Smooth muscle cell of the brain vasculature (primary cell): ENCODE measurements at regions not wholly inside any gene's neighbourhood (a gene's known extent, or its start where the extent isn't known, plus 50 kb on each side); places are given as distances from the start of the nearest gene placed in this dataset.
"Not testable (repeated sequence)": the region's sequence is repeated elsewhere in the genome, so short reads cannot be mapped to it uniquely, and the experiment has no call there.

Experiments
- DNase-seq: peaks from one replicate; pipeline ENCODE4 v3.0.0-alpha.2; 2012; ENCODE audit warnings: low read depth, low spot score

DNA sequence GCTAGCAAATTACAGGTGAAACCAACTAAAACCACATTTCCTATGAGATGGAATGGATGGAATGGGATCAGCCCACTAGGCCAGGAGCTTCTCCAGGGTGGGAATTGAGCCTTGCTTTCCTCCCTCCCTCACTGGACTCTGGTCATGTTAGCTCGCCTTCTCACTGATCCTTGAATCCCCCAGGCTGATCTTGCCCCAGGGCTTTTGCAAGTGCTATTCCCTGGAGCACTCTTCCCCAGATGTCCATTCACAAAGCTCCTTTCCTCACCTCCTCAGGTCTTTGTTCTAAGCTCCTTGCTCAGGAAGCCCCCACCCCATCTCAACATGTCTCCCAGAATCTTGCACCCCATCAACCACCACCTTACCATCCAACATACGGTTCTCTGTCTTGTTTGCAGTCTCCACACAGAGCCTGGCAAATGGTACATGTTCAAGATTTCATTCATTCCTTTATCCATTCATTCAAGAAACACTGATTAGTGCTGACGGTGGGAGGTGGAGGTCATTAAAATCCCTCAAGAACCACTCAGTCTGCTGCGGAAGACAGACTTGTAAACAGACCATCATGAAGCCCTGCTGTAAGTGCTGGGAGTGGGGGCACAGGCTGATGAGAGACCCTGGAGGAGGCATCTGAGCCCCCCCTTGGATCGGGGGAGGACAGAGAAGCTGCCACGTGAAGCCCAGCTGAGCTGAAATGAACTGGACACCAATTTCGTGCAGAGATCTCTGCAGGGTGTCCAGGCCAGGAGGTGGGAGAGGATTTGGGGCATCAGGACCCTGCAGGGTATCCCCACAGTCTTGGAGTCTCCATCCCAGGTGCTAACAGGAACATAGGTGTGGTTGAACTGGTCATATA lies 141.7 kb downstream of the BARX1 start:
- no peak for DNase-seq

DNA sequence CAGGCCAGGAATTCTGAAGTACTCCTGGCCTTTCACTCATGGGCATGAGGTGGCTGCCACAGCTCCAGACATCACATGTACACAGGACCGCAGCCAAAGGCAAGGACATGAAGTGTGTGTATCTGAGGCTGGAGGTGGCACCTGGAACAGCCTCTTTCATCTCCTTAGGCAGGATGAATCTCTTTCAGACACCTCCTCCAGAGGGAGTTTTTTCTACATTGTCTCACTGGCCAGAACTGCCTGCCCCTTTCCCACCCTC lies 142.8 kb downstream of the BARX1 start:
- DNase-seq: no peak

DNA sequence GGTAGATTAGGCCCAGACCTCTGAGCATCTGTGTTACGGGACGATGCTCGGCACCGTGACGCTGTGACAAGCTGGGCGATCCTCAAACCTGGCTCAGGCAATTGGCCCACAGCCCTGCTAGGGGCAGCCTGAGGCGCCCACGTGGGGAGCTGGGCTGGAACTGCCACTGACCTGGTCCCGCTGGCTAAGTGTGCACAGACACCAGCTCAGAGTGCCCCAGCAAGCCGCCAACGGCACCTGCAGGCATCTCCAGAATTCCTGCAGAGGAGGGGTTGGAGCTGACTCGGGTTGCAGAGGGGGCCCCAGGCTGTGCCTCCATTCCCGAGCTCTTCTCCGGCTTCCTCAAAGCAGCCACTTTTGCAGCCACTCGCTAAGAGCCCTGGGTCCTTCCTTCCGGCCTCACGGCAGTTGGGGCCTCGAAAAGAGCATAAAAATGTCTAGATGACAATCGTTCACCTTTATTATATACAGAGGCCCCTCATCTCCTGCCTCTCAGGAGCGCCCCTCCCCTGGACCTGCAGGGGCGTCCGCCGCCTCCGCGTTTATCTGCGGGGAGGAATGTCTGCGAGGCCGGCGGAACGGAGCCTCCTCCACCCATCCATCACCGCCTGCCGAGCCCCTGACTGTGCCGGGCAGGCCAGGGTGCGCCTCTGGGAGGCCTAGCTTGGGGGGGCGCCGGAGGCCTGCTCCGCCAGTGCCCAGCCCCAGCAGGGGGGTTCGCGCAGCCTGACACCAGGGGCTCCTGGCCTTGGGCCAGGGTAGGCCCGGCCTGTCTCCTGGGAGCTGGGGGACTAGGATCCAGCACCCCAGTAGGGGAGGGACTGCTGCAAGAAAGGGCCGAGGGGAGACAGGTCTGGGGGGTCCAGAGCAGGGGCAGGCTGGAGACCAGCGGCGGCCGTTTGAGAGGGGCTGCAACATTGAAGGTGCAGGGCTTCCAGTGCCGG lies 144.9 kb downstream of the BARX1 start:
- no peak for DNase-seq

DNA sequence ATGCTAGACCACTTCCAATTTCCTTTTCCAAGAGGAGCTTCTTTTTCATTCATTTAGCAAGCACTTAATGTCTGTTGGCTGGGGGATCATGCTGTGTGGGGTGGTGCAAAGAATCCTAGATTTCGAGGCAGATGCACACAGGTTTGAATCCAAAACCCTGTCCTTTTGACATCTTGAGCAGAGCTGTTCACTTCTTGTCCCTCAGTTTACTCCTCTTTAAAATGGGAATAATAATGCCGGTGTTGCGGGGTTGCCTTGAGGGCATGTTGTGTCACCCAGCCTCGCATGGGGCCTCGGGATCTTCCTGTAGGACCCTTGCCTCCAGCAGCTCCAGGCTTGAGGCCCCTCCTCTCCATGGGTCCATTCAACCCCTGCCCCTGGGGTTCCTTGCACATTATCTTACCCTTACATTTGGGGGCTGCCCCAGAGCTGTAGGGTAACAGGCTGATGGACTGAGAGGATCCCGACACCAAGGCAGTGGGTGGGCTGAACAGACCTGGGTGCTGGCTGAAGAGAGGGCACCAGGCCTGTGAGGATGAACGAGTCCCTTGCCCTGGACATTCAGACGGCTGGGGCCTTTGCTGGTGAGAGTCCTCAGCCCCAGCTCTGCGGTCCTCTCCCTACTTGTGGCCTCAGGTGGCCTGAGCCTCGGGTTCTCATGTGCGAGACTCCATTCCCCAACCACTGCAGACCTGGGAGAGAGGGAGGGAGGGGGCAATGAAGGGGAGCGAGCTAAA lies 145.8 kb downstream of the BARX1 start:
- no peak for DNase-seq

DNA sequence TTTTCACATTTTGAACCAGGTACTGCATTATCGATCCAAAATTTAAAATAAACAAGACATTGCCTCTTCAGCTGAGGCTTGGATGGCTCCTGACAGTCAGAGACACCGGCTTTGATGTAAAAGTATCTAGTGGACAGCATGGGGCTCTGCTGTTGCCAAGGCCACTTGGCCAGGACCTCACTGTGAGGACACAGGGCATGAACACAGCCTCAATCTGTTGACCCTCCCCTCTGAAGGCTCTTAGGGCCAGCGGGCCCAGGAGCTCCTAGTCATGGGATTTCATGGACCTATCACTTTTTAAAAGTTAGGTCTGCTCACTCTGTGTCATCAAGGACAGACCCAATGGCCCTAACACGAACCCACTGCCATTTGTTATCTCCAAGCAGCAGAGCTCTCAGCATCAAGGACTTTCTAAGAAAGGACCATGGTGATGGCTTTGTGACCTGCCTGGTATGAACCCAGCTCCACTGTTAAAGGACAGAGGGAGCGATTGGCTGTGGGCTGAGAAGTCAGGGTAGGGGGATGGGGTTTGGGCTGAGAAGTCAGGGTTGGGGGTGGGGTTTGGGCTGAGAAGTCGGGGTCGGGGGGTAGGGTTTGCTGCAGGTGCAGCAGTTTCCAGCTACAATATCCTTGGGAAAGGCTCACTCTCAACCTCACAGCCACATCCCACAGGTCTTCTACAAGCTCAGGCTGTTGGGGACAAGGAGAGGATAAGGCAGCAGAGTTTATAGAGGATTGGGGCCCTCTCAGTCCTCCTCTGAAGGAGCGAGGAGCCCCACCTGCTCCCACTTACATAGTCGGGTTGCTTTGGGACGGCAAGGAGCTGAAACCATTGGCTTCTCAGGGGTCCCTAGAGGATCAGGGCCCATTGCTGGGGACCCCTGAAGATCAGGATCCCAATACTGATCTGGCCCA lies 146.8 kb downstream of the BARX1 start:
- DNase-seq: no peak

DNA sequence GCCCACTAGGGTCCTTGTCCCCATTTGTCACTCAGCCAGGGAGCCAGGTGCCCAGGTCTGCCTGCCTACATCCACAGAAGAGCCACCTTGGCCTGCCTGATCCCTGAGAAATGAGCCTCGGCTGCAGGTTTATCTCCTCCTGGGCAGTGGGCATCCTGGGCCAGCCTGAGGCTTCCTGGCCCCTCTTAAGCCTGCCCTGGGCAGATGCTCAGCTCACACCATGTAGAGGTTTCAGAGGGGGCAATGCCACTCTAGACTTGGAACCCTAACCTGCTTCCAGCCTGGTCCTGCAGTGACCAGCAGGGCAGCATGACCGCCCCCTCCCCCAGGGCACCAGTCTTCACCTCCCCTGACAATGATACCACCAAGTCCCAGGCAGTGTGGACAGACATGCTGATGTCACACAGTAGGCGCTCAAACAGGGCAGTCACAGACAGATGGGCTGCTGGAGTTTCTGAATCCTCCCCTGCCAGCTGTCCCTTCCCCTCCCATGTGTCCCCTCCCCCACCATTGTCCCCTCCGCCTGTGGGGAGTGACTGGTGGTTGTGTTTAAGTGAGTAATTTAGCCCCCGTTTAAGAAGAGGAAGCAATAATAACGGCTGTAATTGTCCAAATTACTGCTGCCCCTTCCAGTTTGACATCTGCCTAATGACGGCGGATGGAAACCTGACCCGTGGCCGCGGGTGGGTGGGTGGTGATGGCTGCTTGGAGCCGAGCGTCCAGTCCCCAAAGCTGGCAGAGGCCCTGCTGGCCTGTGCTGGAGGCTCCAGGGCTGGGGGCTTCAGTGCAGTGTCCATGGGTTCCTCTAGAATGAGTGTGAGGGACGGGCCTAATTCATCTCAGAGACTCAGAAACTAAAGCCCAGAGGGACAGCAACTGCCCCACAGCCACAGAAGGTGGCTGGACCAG lies 147.7 kb downstream of the BARX1 start:
- no peak for DNase-seq

DNA sequence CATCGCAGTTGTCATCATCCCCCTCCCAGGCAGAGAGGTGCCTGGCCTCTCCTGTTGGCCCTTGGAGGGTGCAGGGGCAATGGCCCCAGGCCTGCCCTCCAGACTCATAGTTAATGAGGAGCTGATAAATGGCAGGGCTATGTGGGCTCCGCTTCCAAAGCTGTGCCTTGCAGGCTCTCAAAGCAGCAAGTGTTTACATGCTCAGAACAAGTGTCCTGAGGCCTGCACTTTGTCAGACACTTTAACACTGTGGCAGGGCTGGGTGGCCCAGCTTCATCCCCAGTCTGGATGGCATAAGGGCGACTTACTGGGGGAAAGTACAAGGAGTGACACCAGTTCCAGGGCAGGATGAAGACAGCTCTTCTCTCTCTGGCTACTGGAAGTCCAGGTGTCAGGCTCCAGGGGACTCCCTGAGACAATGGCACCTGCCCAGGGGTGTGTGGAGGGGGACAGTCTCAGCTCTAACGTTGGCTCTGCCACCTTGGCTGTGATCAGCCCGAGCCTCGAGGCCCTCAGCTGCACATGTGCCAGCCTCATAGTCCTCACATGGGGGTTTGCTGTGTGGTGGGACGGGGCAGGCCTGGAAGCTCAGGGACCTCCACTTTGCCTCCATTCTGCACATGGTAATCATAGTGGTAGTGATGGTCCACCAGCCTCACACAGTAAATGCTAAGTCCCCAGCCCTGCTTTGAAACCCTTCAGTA lies 153.4 kb downstream of the BARX1 start:
- no peak for DNase-seq

DNA sequence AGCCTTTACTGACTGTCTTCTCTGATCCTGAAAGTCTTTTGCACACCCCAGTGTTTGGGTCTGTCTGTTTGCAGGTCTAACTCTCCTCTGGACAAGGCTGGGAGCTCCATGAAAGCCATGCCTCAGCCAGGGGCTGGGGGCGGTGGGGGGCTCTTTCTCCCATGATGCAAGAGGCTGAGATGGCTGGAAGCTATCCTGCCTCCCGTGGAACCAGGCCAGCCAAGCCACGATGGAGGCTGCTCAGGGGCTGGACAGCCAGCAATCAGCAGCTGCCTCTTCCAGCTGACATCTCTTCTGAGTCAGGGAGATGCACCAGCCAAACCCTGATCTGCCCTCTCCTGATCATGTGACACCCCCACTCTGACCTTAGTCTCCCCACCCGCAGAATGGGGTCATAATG lies 154.0 kb downstream of the BARX1 start:
- DNase-seq: no peak

DNA sequence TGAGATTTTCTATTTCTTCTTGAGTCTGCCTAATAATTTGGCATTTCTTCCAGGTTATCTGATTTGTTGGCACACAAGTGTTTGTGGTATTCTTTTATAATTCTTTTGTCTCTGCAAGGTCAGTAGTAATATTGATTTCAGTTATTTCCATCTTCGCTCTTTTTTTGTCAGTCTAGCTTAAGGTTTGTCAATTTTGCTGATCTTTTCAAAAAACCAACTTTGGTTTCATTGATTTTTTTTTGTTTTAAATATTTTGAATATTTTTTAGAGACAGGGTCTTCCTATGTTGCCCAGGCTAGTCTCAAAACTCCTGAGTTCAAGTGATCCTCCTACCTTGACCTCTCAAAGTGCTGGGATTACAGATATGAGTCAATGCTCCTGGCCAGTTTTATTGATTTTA lies 162.8 kb downstream of the BARX1 start:
- DNase-seq: no peak

DNA sequence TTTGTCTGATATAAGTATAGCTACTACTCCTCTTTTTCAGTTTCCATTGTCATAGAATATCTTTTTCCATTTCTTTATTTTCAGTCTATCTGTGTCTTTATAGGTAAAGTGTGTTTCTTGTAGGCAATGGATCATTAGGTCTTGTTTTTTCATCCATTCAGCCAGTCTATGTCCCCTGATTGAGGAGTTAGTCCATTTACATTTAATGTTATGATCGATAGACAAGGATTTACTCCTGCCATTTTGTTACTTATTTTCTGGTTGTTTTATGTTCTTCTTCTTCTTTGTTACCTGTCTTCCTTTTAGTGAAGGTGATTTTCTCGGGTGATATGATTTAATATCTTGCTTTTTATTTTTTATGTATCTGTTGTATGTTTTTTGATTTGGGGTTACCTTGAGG lies 169.0 kb downstream of the BARX1 start:
- DNase-seq: no peak

DNA sequence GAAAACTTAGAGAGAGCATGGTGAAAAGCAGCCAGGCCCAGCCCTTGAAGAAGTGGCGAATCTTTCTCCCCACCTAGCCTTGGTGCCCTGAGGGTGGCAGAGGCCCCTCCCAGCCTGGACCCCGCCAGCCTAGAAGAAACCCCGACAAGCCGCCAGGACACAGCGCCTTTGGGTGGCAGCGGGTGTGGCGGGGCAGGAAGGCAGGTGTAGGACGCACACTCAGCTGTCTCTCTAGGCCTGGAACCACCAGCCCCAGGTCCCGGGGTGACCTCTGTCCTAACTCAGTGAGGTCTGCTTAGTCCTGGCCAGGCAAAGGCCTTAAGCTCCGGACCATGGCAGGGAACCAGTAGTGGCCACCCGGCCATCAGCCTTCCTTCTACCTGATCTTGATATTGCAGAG lies 178.3 kb downstream of the BARX1 start:
- DNase-seq: no peak

DNA sequence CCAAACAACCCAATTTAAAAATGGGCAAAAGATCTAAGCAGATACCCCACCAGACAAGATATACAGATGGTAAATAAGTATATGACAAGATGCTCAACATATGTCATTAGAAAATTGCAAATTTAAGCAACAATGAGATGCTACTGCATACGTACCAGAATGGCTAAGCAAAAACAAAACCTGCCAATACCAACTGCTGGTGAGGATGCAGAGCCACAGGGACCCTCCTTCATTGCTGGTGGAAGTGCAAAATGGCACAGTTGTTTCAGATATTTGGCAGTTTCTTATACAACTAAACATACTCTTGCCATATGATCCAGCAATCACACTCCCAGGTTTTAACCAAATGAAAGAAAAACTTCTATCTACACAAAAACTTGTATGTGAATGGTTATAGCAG lies 178.9 kb downstream of the BARX1 start:
- DNase-seq: no peak

DNA sequence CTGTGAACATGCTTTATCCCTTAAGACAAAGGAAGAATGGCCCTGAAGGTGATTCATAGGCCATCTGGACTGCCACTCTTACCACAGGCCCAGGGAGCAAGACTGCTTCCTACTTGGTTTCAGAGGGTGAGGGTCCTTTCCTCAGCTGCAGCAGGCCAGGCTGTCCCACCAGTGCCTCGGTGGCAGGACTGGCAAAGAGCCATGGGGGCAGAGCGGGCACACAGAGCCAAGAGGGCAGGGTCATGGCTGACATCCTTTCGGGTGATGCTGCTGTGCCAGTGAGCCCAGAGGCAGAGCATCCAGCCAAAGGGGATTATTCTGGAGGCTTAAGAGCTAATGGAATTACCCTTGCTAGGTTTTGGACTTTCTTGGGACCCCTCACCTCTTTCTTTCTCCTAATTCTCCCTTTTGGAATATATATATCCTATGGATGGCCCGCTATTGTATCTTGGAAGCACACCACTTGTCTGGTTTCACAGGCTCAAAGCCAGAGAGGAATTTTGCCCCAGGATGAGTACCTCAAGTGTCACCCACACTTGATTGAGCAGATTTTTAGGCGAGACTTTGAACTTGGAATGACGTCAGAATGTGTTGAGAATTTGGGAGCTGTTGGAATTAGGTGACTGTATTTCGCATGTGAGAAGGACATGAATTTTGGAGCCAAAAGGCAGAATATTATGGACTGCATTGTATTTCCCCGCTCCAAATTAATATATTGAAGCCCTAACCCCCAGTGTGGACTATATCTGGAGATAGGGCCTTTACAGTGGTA lies 180.6 kb downstream of the BARX1 start:
- no peak for DNase-seq

DNA sequence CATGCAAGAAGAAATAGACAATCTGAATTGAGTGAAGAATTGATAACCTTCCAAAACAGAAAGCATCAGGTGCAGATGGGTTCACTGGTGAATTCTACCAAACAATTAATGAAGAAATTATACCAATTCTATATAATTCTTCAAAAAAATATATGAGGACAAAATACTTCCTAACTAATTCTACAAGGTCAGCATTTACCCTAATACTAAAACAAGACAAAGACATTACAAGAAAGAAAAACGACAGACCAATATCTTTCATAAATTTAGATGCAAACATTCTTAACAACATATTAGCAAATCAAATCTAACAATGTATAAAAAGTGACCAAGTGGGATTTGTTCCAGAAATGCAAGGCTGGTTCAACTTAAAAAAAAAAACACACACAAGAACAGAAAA lies 183.9 kb downstream of the BARX1 start:
- no peak for DNase-seq

DNA sequence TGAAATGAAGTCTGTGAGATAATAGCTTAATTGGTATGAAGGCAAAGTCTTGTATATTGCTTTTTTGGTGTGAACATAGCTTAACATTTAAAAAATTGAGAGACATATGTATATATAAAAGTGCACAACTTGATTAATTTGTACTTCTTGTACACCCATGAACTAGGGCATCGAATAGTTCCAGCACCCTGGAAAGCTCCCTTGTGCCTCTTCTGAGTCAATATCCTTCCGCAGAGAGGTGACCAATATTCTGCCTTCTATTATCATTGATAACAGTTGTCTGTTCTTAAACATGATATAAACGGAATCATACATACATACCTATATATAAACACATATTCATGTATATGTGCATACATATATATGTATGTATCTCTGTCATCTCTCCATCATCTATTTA lies 185.4 kb downstream of the PHF2 start:
- no peak for DNase-seq

DNA sequence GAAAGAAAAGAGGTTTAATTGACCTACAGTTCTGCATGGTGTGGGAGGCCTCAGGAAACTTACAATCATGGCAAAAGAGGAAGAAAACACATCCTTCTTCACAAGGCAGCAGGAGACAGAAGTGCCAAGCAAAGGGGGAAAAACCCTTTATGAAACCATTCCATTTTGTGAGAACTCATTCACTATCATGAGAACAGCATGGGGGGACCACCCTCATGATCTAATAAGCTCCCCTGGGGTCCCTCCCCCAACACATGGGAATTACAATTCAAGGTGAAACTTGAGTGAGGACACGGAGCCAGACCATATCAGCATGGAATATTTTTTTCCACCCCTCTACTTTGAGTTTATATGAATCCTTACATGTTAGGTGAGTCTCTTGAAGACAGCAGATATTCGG lies 173.7 kb downstream of the PHF2 start:
- DNase-seq: no peak

DNA sequence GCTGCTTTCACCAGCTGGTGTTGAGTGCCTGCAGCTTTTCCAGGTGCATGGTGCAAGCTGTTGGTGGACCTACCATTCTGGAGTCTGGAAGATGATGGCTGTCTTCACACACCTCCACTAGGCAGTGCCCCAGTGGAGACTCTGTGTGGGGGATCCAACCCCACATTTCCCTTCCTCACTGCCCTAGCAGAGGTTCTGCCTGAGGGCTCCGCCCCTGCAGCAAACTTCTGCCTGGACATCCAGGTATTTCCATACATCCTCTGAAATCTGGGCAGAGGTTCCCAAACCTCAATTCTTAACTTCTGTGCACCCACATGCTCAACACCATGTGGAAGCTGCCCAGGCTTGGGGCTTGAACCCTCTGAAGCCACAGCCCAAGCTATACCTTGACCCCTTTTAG lies 172.4 kb downstream of the PHF2 start:
- DNase-seq: not testable (repeated sequence)

DNA sequence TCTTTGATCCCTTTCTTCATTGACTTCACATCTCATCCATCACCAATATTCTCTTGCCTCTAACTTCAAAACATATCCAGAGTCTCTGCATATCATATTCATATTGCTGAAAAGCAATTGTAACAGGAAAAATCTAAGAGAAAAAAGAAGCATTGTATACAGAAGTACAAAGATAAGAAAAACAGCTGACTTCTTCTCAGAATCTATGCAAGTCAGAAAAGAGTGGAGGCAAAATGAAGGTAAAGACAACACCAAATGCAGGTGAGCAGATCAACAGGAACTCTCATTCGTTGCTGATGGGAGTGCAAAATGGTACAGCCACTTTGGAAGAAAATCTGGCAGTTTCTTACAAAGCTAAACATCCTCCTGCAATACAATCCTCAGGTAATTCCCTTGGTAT lies 155.6 kb downstream of the PHF2 start:
- DNase-seq: no peak

DNA sequence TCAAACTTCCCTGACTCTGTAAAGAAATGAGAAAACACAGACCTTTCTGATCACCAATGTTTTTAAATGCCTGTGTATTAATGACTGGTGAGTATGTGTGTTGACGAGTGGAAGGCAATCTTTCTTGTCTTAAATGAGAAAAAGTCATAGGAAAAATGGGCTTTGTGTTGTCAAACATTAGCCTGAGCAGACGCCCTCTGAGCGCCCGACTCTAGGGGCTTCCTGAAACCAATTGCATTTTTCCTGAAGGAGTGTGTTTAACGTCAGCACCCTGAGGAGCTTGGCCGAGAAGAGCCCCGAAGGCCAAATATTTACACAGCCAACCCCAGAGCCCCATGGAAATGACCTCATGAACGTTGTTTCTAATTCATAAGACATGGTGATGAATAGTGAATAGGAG lies 154.3 kb downstream of the PHF2 start:
- DNase-seq: no peak
